Pons (tissue), 1 donor: ENCODE measurements at regions not wholly inside any gene's neighbourhood (a gene's known extent, or its start where the extent isn't known, plus 50 kb on each side); places are given as distances from the start of the nearest gene placed in this dataset.
"Not testable (repeated sequence)": the region's sequence is repeated elsewhere in the genome, so short reads cannot be mapped to it uniquely, and the experiment has no call there.

Experiments used
- DNase-seq: peaks from one replicate; pipeline ENCODE4 v3.0.0-alpha.2; 2016; ENCODE audit warnings: low spot score

DNA sequence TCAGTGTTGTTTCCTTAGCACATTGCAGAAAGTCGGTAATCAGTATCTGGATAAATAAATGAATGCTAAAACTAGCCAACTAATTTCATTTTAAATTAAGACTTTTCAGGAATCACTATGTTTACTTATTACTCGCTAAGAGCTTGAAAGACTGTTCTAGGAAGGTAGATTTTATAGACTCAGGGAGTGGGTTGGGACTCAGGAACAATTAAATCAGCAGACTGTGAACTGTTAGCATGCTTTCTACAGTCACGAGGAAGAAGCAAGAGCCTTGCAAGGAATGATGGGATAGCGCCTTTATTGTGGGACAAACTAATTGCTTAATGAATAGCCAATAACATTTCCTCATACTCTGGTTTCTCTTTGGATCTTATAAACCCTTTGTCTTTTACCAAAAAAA, 183.2 kb upstream of the AADAT start:
- DNase-seq = no peak

DNA sequence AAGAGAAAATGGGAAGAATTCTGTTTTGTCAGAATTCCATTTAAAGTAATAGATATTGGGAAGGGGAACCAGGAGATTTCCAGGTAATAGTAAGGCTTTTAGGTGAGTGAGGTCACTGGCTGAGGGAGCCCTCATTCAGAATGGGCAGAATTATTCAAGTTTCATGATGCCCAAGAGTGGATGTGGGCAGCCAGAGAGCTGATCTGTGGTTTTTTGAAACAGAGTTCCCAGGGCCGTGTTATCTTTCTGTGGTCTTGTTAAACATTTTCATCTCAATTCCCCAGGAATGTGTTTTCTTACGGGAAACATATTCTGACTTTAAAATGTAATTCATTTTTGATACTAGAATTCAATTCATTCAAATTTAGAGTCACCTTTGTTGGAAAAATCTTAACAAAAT, 182.0 kb upstream of the AADAT start:
- no peak for DNase-seq

DNA sequence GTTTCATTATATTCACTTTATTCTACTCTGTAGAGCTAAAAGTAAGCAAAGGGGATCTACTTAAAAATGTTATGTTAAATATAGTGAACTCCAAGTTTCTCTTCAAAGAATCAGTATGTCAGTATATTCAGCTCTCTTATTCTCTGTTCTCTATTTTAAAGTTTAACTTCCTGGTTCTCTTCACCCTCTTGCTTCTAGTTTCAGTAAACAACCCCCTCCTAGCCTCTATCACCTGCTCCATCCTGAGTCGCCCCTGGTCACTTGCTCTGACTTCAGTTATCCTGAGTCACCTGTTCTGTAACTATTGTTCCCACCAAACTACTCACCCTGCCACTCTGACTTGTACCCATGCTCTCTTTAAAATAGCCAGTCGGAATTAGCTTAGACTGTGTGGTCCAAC, 180.9 kb upstream of the AADAT start:
- no peak for DNase-seq

DNA sequence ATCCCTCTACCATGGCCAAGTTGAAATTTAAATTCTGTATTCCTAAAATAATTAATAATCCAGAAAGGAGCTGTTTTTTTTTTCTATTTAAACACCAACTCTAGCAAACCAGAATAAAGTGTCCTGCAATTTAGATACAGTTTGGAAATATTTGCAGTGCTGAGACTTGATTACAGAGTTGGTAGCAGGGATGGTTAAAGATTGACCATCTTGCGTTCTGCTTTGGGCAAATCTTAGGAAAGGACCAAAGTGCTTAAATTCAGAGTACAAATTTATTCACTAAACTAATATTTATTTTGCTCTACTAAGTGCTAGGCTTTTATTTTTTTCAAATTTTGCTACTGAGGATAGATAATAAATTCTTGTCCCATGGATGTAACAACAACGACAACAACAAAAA, 180.2 kb upstream of the AADAT start:
- DNase-seq = no peak

DNA sequence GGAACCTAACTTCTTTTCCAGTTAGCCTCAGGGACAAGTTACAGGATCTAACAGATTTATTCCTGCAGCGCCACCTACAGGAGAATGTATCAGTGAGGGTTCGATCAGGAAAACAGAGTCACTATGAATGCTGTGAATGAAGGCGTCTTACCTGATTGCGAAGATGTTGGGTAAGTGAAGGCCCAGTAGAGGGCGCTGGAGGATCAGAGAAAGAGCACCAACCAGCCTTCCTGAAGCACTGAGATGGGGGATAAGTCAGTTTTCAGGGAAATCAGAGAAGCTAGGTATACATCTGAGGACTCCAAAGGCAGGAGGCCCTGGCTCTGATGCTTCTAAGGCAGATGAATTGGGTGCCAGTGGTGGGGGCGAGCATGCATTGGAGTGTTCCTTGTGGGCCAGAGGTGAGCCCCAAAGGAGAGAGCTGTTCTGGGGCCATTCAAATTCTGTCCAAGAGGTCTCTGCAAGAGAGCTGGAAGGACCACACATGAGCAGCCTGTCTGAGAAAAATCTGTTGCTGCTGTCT, 169.9 kb upstream of the AADAT start:
- peak; percentile 96 for DNase-seq

DNA sequence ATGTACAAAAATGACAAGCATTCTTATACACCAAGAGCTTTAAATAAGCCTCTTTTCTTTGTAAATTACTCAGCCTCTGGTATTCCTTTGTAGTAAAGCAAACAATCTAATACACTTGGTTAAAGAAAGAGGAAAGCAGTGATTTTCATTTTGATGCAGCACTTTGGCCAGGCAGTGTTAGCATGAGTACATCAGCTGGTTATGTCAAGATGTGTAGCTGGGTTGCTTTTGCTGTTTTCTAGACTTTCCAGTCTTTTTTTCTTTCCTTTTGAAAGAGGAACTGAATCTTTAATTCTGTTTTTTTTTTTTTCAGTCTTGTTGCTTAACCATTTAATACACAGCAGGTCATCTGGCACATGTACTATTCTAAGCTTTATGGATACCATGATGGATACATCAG, 167.1 kb upstream of the AADAT start:
- no peak for DNase-seq

DNA sequence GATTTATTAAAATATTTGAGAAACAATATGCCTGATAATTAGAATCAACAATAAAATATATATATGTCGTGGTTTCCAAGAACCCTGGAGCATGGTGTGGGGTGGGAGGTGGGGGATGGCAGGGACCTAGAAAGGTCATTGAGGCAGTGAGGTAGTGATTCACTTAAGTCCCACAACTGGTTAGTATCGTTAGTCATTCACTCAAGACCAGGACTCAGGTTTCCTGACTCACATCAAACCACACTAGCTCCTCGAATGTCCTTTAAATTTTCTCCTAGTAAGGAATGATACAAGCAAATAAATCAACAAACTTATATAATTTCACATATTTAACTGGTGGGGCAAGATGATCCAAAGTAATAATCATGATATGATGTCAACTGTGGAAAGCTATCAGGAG, 158.8 kb upstream of the AADAT start:
- DNase-seq = no peak

DNA sequence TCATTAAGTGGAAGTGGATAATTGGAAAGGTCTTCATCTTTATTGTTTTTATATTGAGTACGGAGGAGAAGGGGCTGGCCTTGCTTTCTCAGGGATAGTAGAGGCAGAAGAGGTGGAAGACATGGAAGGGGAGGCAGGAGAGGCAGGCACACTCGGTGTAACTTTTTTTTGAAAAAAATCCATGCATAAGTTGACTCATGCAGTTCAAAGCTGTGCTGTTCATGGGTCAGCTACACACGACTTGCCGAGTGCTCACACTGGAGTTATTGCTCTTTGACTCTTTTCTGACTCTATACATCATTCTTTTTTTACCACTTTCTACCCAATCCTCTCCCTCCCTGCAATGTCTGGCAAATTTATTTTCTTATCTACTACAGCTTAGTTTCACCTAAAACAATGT, 158.3 kb upstream of the AADAT start:
- DNase-seq = no peak

DNA sequence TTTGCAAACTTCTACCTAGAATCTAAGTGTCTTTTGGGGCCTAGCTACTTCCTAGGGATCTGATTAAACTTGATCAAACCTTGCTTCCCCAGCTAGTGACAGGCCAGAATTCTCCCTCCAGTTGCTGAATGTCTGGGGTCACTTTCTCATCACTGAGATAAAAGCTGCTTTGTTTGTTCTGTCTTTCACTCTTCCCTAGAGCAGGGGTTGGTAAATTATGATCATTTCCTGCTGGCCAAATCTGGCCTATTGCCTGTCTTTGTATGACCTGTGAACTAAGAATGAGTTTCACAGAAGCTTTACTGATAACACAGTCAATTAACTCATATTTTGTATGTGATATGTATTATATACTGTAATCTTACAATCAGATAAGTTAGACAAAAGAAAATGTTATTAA, 157.8 kb upstream of the AADAT start:
- DNase-seq = no peak

DNA sequence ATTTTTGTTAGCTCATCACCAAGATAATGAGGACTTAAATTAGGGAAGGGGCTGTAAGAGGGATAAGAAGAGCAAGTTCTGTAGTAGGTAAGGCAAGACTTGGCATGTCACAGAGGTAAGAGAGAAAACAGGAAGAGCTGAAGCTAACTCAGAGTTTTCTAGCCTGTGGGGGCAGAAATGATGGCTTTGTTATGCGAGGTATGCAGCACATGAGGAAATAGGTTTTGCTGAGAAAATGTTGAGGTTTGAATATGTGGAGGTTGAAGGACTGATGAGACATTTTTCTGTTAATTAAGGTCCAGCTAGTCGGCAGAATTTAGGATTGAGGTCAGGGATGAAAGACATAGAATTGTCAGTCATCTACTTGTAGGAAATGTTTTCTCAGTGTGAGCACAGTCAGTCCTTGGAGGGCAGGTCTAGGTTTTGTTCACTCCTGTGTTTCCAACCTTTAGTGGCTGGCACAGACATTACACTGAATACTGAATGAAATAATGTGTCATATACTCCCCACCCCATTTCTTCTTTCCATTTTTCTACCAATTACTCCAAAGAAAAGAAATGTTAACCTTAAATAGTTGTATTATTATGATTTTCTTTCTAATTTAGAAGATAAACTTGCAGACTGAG, 154.0 kb upstream of the AADAT start:
- no peak for DNase-seq

DNA sequence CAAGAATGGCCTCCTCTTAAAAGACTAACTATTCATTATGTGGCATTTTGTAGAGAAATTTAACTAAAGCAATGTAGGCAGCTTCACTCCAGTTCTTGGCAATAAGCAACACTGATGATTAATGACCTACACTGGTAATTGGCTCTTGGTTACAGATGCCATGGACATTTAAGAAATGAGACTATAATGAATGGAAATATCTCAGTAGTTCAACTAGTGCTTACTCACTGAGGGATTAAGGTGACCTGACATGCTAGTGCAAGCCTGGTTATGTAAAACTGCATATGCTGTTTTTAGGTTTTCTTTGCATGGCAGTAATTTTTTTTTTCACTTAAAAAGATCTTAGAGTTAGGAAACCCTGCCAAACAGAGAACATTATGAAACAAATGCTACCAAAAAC, 152.7 kb upstream of the AADAT start:
- DNase-seq = peak; percentile 7

DNA sequence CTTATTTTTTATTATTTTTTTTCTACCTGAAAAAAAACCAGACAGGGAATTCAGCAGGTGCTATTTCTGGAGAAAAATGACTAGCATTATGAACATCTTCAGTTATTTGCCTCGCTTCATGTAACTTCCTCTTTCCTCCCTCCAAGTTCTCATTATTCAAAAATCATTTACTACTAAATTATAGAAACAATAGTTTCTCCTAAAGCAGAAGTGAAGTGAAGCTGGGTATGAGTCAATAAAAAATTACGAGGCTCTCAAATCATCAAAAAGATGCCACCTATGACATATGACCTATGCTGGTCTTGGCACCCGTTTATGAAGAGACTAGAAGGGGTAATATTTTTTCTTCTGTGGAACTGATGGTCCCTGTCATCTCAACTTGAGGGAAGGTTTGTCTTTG, 145.0 kb upstream of the AADAT start:
- DNase-seq = no peak

DNA sequence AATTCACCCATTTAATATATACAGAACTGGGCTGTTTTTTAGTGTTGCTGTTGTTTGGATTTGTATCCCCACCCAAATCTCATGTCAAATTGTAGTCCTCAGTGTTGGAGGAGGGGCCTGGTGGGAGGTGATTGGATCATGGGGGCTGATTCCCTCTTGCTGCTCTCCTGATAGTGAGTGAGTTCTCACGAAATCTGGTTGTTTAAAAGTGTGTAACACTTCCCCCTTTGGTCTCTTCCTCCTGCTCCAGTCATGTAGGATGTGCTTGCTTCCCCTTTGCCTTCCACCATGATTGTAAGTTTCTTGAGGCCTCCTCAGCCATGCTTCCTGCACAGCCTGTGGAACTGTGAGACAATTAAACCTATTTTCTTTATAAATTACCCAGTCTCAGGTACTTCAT, 141.6 kb upstream of the AADAT start:
- DNase-seq = no peak

DNA sequence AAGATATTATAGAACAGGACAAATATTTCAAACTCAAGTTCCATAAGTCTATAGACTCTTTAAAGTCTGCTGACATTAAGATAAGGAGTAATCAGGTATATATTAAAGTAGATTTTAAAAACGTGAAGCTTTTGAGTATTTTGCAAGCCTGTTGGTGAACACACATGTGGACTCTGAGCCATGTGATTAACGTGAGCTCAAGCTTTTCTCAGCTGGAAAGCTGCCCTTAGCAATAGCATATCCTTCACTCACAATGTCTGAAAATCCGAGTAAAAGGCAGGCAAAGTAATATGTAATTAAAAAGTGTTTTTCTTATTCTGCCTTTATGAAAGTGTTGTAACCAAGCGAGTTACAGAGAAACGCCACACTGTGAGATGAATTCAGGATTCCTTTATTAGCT, 140.5 kb upstream of the AADAT start:
- no peak for DNase-seq

DNA sequence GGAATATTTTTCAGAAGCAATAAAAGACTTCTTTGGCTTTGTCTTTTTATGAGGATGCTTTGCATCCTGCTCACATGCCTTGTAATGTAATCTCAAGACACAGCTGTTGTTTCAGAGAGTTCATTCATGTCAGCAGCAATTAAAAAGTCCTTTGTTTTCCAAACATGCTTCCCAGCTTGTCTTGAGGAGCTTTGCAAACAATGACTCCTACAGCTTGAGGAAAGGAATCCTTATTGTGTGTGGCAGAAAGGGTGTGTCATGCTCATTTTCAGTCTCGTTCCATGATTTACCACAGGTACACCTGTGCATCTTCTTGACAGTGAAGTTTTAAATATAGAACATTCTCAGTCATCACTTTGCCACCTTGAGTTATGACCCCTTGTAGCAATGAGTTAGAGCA, 139.2 kb upstream of the AADAT start:
- DNase-seq = no peak

DNA sequence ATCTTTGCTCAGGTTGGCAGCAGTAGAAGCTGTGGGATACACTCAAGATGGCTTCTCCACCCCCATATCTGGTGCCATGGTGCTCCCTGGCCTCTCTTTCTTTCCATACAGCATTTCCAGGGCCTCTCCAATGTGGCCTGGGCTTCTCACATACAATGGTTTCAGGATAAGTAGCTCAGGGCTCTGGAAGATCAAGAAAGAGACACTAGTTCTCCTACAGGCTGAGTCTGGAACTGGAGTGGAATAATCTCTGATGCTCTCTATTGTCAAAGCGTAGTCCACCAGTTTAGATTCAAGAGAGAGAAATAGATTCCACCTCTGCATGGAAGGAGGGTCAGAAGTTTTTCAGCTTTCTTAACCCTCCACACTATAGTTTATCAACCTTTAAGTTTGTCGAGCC, 138.2 kb upstream of the AADAT start:
- DNase-seq = no peak

DNA sequence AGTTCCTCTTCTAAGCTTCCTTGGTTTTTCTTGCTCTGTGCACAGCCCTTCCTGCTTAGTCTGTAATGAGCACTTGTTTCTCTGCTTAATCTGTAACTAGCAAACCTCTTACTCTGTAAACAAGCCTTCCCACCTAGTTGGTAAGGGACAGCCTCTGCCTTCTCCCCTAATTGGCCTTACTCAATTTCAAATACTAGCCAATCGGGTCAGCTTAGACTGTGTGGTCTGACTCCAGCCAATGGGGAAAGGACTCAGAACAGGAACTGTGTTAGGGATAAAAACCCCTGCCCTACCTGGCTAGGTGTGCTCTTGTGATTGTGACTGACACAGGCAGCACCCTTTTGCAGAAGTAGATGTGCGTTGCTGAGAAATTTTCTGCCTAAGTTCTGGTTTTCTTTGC, 136.5 kb upstream of the AADAT start:
- no peak for DNase-seq

DNA sequence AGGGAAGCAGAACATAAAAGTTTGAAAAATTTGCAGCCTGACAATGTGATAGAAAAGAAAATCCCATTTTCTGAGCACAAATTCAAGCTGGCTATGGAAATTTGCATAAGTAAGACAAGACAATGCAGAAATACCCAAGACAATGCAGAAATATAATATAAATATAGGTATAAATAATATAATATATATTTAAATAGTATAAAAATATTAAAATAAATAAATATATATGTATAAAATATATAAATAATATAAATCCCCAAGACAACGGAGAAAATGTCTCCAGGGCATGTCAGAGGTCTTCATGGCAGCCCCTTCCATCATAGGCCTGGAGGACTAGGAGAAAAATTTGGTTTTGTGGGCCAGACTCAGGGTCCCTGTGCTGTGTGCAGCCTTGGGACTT, 125.0 kb upstream of the AADAT start:
- DNase-seq = no peak

DNA sequence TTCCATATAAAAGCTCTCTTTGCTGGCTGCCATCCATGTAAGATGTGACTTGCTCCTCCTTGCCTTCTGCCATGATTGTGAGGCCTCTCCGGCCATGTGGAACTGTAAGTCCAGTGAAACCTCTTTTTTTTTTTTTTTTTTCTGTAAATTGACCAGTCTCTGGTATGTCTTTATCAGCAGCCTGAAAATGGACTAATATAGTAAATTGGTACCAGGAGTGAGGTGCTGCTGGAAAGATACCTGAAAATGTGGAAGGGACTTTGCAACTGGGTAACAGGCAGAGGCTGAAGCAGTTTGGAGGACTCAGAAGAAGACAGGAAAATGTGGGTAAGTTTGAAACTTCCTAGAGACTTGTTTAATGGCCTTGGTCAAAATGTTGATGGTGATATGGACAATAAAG, 124.3 kb upstream of the AADAT start:
- no peak for DNase-seq

DNA sequence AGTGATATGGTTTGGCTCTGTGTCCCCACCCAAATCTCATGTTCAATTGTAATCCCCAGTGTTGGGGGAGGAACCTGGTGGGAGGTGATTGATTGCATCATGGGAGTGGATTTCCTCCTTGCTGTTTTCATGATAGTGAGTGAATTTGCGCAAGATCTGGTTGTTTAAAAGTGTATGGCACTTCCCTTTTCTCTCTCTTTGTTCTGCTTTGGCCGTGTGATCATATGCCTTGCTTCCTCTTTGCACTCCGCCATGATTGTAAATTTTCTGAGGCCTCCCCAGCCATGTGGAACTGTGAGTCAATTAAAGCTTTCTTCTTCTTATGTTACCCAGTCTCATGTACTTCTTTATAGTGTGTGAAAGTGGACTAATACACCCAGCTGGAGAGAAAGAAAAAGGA, 113.0 kb upstream of the AADAT start:
- no peak for DNase-seq

DNA sequence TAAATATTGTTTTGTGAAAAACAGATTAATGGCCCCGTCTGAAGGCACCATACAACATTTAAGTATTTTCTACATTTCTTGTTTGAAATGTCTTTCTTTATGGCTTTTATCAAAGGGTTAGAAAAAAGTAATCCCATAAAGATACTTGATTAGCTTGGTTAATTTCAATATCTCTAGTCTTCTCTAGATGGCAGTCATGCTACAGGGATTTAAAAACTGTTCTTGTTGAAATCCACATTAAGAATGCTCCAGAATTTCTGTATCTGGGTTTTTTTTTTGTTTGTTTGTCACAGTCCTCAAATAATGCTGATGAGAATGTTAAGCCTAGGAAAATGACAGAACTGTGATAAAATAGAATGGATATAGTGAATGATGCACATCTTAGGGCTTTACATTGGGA, 109.0 kb upstream of the AADAT start:
- peak; percentile 24 for DNase-seq

DNA sequence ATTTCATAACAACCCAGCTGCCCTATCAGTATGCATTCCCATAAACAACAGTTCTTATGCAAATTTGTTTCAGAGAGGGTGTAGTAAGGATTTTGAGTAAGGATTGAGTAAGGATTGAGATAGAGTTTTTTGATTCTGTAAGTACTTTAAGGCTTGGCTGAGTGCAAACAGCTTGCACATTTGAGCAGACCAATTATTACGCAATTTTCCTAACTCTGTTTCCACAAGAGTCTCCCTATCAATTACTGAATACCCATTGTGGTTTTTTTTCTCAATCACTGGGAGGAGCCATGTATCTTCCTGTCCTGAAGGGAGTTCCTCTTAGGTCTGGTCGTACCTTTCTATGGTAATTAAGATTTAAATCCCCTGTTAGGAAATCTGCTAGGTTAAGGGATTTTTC, 105.0 kb upstream of the AADAT start:
- DNase-seq = not testable (repeated sequence)

DNA sequence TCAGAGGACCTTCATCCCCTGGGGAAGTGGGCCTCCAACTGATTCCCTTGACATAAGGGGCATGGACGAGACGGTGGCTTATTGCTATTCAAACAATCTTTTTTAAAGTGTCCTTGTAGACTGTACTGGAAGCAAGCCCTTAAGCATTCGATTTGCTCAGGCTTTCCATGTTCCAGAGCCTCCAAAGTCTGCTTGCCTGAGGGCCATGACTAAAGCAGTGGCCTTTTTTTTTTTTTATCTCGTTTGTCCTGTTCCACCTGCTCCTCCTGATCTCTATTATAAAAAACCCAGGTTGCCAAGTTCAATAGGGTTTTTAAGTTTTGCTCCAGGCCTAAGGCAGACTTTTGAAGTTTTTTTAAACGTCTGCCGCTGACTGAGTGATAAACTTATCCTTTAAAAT, 103.7 kb upstream of the AADAT start:
- DNase-seq = no peak

DNA sequence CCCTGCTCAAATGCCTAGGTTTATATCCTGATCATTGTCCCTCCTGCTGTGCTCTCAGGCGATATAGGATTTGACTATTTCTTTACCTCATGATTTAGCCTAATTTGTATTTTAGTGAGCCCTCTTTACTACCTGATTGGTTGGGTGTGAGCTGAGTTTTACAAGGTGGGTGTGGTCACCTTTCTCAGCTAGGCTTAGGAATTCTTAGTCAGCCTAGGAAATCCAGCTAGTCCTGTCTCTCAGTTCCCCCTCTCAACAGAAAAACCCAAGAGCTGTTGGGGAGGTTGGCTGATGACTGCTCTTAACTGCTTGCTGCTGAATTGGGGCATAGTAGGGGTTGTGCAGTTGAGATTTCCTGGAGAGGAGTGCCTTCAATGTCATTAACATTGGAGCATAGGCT, 100.5 kb upstream of the AADAT start:
- DNase-seq = no peak

DNA sequence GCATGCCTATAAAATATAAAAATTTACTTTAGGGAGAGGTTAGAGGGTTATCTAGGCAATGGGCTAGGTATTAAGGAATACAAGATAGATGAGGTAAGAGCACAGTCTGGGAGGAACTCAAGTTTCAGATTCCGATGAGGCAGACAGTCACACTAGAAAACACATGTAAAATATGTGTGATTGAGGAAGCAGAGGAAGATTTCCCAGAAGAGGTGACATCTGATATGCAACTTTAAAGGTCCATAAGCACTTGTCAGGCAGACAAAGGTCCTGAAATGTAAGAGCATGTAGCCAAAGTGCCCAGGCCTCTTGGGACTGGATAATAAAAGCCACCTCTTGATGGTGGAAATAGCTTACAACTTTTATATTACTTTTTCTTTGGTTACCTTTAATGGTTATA, 81.1 kb upstream of the AADAT start:
- no peak for DNase-seq
